OCI-LY7 (cell line): ENCODE measurements at regions not wholly inside any gene's neighbourhood (a gene's known extent, or its start where the extent isn't known, plus 50 kb on each side); places are given as distances from the start of the nearest gene placed in this dataset.

Experiments
- BruUV-seq: library from RNA; stranded (reverse); fragments of 400-500 nt; replicated peaks from 2 replicates; lab custom pipeline; 2021; lab: Mats Ljungman, UMichigan
- CTCF ChIA-PET: fragments of 300-600 bp; sonication (Branson Sonifier 250); formaldehyde crosslinking; loops from one replicate; lab custom pipeline; 2022; ENCODE audit warnings: antibody characterized with exemption; ENCODE audit not compliant: unreplicated experiment; lab: Charles Lee
- POLR2A ChIA-PET: fragments of 300-600 bp; sonication (Branson Sonifier 250); formaldehyde crosslinking; loops from one replicate; lab custom pipeline; 2022; ENCODE audit warnings: antibody characterized with exemption; lab: Charles Lee
- DNase-seq: peaks from one replicate; pipeline ENCODE4 v3.0.0-alpha.2; 2015; ENCODE audit warnings: low spot score
- H2AFZ ChIP-seq: fragments of 200-600 bp; sonication (generic), shearing (Covaris generic); 2 replicates; pipeline ENCODE4 v1.6.1; 2014; ENCODE audit warnings: mild to moderate bottlenecking, antibody characterized with exemption, low read length, moderate library complexity
- H3K27ac ChIP-seq: fragments of 200-600 bp; sonication (generic); 2 replicates; pipeline ENCODE4 v1.5.1; 2014; ENCODE audit warnings: mixed run types, low read depth, mild to moderate bottlenecking, moderate library complexity, low read length, inconsistent platforms; ENCODE audit not compliant: poor library complexity, severe bottlenecking
- H3K36me3 ChIP-seq: fragments of 200-600 bp; sonication (generic); 2 replicates; pipeline ENCODE4 v1.6.1; 2014; ENCODE audit warnings: mild to moderate bottlenecking, antibody characterized with exemption, low read length, moderate library complexity, mixed read lengths; ENCODE audit not compliant: insufficient read depth
- H3K4me1 ChIP-seq: fragments of 200-600 bp; sonication (generic); 2 replicates; pipeline ENCODE4 v1.5.1; 2014; ENCODE audit warnings: mild to moderate bottlenecking, low read length; ENCODE audit not compliant: insufficient read depth, poor library complexity, severe bottlenecking
- H3K4me2 ChIP-seq: fragments of 200-600 bp; sonication (generic); 2 replicates; pipeline ENCODE4 v1.6.1; 2014; ENCODE audit warnings: mild to moderate bottlenecking, low read length
- H3K4me3 ChIP-seq: fragments of 200-600 bp; sonication (generic); 2 replicates; pipeline ENCODE4 v1.5.1; 2014; ENCODE audit warnings: mild to moderate bottlenecking, low read depth, low read length; ENCODE audit not compliant: poor library complexity, severe bottlenecking
- H3K79me2 ChIP-seq: fragments of 200-600 bp; sonication (generic); 2 replicates; pipeline ENCODE4 v1.6.1; 2016; ENCODE audit warnings: low read depth, mild to moderate bottlenecking, low read length, moderate library complexity, mixed read lengths; ENCODE audit not compliant: insufficient read depth
- H3K9me2 ChIP-seq: fragments of 200-600 bp; sonication (generic); 2 replicates; pipeline ENCODE4 v1.6.1; 2016; ENCODE audit warnings: mild to moderate bottlenecking, low read length, mixed read lengths; ENCODE audit not compliant: insufficient read depth
- H3K9me3 ChIP-seq: fragments of 200-600 bp; sonication (generic); 2 replicates; pipeline ENCODE4 v1.6.1; 2014; ENCODE audit warnings: mild to moderate bottlenecking, mixed run types, low read length, mixed read lengths
- H4K20me1 ChIP-seq: fragments of 200-600 bp; sonication (generic); 2 replicates; pipeline ENCODE4 v1.6.1; 2014; ENCODE audit warnings: mild to moderate bottlenecking, antibody characterized with exemption, low read length, moderate library complexity, mixed read lengths; ENCODE audit not compliant: insufficient read depth
- CTCF ChIP-seq: fragments of 200-600 bp; sonication (generic); conservative IDR thresholded peaks from 2 replicates; pipeline ENCODE4 v1.5.1; 2014; ENCODE audit warnings: mild to moderate bottlenecking, antibody characterized with exemption, low read length, moderate library complexity, mixed read lengths
- EZH2phosphoT487 ChIP-seq: fragments of 200-600 bp; sonication (generic); IDR thresholded peaks from 2 replicates; pipeline ENCODE4 v1.6.1; 2018; ENCODE audit warnings: low read depth, borderline replicate concordance, mild to moderate bottlenecking, mixed run types, antibody characterized with exemption, low read length, moderate library complexity, mixed read lengths
- intact Hi-C: fragments of 100-400 bp; cut with micrococcal nuclease; formaldehyde crosslinking; loops from one replicate; pipeline ENCODE4 v1.10.0; 2022; ENCODE audit not compliant: unreplicated experiment

DNA sequence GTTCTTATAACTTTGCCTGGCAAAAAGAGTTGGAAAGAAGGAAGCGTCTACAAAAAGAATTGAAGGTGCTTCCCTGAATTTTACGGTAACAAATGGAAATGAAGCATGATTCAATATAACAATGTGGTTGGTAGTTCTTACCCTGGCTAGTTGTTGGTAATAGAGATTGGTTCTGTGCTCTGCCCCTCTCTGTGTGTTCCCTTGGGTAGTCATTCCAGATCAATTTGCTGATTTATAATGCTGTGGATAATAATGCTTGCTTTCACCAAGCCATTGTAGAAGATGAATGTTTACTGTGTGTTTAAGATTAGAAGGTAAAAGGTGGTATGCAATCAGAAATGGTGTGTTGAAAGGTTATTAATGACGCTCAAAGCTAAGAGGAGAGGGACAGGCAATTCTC lies 577.8 kb upstream of the NXPH2 start:
- no peaks in the 10 kb centered on the region for H3K4me1 ChIP-seq
- DNase-seq = no peak
- no peak overlapping the region for H2AFZ ChIP-seq
- no peak overlapping the region for H3K27ac ChIP-seq
- ChIA-PET CTCF (no interaction called here), POLR2A (no interaction called here)
- no peaks in the 10 kb centered on the region for H3K9me3 ChIP-seq
- intact Hi-C loops = no loop called here
- H4K20me1 ChIP-seq = no peaks in the 10 kb centered on the region
- TF ChIP-seq CTCF = no peak
- TF ChIP-seq EZH2phosphoT487 = no peak
- H3K36me3 ChIP-seq = no peaks in the 10 kb centered on the region
- no TSS peak for BruUV-seq
- no peak overlapping the region for H3K4me2 ChIP-seq
- H3K9me2 ChIP-seq = no peaks in the 10 kb centered on the region
- H3K4me3 ChIP-seq = no peak overlapping the region
- no peaks in the 10 kb centered on the region for H3K79me2 ChIP-seq

- Histone ChIP-seq H3K4me1 (no peaks in the 10 kb centered on the region), H2AFZ (no peak overlapping the region), H3K36me3 (no peaks in the 10 kb centered on the region), H3K4me3 (no peak overlapping the region), H3K9me3 (no peaks in the 10 kb centered on the region), H3K27ac (no peak overlapping the region), H4K20me1 (no peaks in the 10 kb centered on the region), H3K79me2 (no peaks in the 10 kb centered on the region), H3K4me2 (no peak overlapping the region), H3K9me2 (no peaks in the 10 kb centered on the region)
- ChIA-PET POLR2A (no interaction called here), CTCF (no interaction called here)
- intact Hi-C loops = no loop called here
- BruUV-seq = no TSS peak
- no peak for DNase-seq
- TF ChIP-seq CTCF (no peak), EZH2phosphoT487 (no peak)
Observed at GRCh38 chr2:139354518-139354917, 574.3 kb upstream of the NXPH2 start.

GRCh38 chr2:139353874-139354273 lies 573.7 kb upstream of the NXPH2 start:
- intact Hi-C loops = no loop called here
- no TSS peak for BruUV-seq
- TF ChIP-seq CTCF (no peak), EZH2phosphoT487 (no peak)

More at GRCh38 chr2:139353874-139354273, 573.7 kb upstream of the NXPH2 start:
- no peaks in the 10 kb centered on the region for H3K9me2 ChIP-seq
- H3K27ac ChIP-seq = no peak overlapping the region
- H4K20me1 ChIP-seq = no peaks in the 10 kb centered on the region
- H3K4me2 ChIP-seq = no peak overlapping the region
- no peak overlapping the region for H3K4me3 ChIP-seq
- H3K36me3 ChIP-seq = no peaks in the 10 kb centered on the region
- no peaks in the 10 kb centered on the region for H3K9me3 ChIP-seq
- DNase-seq = no peak
- H3K79me2 ChIP-seq = no peaks in the 10 kb centered on the region
- ChIA-PET POLR2A (no interaction called here), CTCF (no interaction called here)
- no peak overlapping the region for H2AFZ ChIP-seq
- H3K4me1 ChIP-seq = no peaks in the 10 kb centered on the region
